ENCODE measurements at regions not wholly inside any gene's neighbourhood (a gene's known extent, or its start where the extent isn't known, plus 50 kb on each side); places are given as distances from the start of the nearest gene placed in this dataset.

GRCh38 chr10:109328001-109328400, 595.3 kb downstream of the XPNPEP1 start:
- no peak overlapping the region for H3K4me2 ChIP-seq (ENCODE audit: low read depth, low read length)
- H3K9me3 ChIP-seq (ENCODE audit: control insufficient read depth, insufficient read depth, low read length) = no peaks in the 10 kb centered on the region
- no peaks in the 10 kb centered on the region for H3K9me1 ChIP-seq (ENCODE audit: insufficient read depth, low read length)
- in situ Hi-C loops (cut with MboI; ENCODE audit: low sequenced_read_pairs) = no loop called here
- TF ChIP-seq, protein P1, sequence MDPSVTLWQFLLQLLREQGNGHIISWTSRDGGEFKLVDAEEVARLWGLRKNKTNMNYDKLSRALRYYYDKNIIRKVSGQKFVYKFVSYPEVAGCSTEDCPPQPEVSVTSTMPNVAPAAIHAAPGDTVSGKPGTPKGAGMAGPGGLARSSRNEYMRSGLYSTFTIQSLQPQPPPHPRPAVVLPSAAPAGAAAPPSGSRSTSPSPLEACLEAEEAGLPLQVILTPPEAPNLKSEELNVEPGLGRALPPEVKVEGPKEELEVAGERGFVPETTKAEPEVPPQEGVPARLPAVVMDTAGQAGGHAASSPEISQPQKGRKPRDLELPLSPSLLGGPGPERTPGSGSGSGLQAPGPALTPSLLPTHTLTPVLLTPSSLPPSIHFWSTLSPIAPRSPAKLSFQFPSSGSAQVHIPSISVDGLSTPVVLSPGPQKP (IDR thresholded peaks at IDR 0.05; ENCODE audit: borderline replicate concordance, low read depth, low read length) = no peak
- TF ChIP-seq SMC3 (IDR thresholded peaks at IDR 0.05; ENCODE audit: low read depth, low read length) (no peak), BHLHE40 (IDR thresholded peaks at IDR 0.05; ENCODE audit: low read depth, low read length) (no peak), MAZ (IDR thresholded peaks at IDR 0.05; ENCODE audit: borderline replicate concordance, low read depth, low read length) (no peak), RAD21 (IDR thresholded peaks at IDR 0.05; ENCODE audit: low read length) (no peak), FOS (IDR thresholded peaks at IDR 0.05; ENCODE audit: low read depth, low read length) (no peak), CHD1 (IDR thresholded peaks at IDR 0.05; ENCODE audit: low read depth, low read length) (no peak), MXI1 (IDR thresholded peaks at IDR 0.05; ENCODE audit: borderline replicate concordance, low read depth, low read length) (no peak)
- H2BK5ac ChIP-seq (ENCODE audit: low read depth, low read length, poor library complexity, severe bottlenecking) = no peak overlapping the region
- H3K18ac ChIP-seq (ENCODE audit: low read depth, low read length) = no peak overlapping the region
- H4K20me1 ChIP-seq (ENCODE audit: insufficient read depth, low read length) = no peaks in the 10 kb centered on the region
- H2AK9ac ChIP-seq (replicated peaks; ENCODE audit: low read depth, low read length, poor library complexity) = no peak overlapping the region
- no peak overlapping the region for H4K5ac ChIP-seq (ENCODE audit: low read depth, low read length)
- no peaks in the 10 kb centered on the region for H3K4me1 ChIP-seq (ENCODE audit: control insufficient read depth, insufficient read depth, low read length)
- H3K27ac ChIP-seq (ENCODE audit: insufficient read depth, low read length) = no peak overlapping the region
- no peak overlapping the region for H2AK5ac ChIP-seq (ENCODE audit: low read depth, low read length)
- no peak for ATAC-seq (ENCODE audit: low read depth)
- H3K23ac ChIP-seq (ENCODE audit: low read depth, low read length) = no peak overlapping the region
- H2AFZ ChIP-seq (replicated peaks; ENCODE audit: low read length, poor library complexity) = no peak overlapping the region
- H3K36me3 ChIP-seq (ENCODE audit: control insufficient read depth, insufficient read depth, low read length) = no peaks in the 10 kb centered on the region
- H2BK120ac ChIP-seq (ENCODE audit: low read depth, low read length) = no peak overlapping the region
- CTCF ChIA-PET = interaction anchor here (0.6 to 1.2 kb wide), 3 partner anchors 19 to 290 kb away, joined by 3 to 4 read pairs (median 3); no protein-coding TSS in a partner anchor
- dilution Hi-C loops (cut with HindIII; ENCODE audit: low sequenced_read_pairs, unreplicated experiment) = no loop called here
- no peak overlapping the region for H3K56ac ChIP-seq (ENCODE audit: extremely low read depth, insufficient read depth, low read length)
- H3K14ac ChIP-seq (replicated peaks; ENCODE audit: low read depth, low read length) = no peak overlapping the region
- H3K27me3 ChIP-seq (ENCODE audit: control insufficient read depth, insufficient read depth, low read length) = no peaks in the 10 kb centered on the region
- no peaks in the 10 kb centered on the region for H3K79me1 ChIP-seq (ENCODE audit: low read depth in 1 of 2, low read length in 2 of 2)
- no peak overlapping the region for H2BK15ac ChIP-seq (ENCODE audit: low read depth, low read length)
- WGBS, 2 experiments (ENCODE audit: extremely low coverage in 2 of 2, insufficient read length in 1 of 2) = 38% methylated on average over 1 of the region's 3 CpGs; no CpG with 5 or more reads in 1 of the 2 experiments
- POLR2A ChIA-PET (ENCODE audit: unreplicated experiment) = no interaction called here
- intact Hi-C loops (cut with micrococcal nuclease) = no loop called here
- no peak overlapping the region for H3K9ac ChIP-seq (ENCODE audit: low read depth, low read length)
- no TSS peak for BruUV-seq (replicated peaks)
- DNase-seq = no peak
- no peak overlapping the region for H2BK20ac ChIP-seq (ENCODE audit: low read depth, low read length)
- H4K8ac ChIP-seq (ENCODE audit: low read depth in 2 of 2, low read length in 2 of 2) = no peak overlapping the region
- H4K91ac ChIP-seq (ENCODE audit: insufficient read depth, low read depth, low read length) = no peak overlapping the region
- H3K4ac ChIP-seq (ENCODE audit: low read depth, low read length) = no peak overlapping the region
- no peak overlapping the region for H3K4me3 ChIP-seq (ENCODE audit: insufficient read depth, low read depth, low read length)

Data from IMR-90 (cell line).